Mesenchymal stem cell (in vitro differentiated cells and primary cell): ENCODE measurements at regions not wholly inside any gene's neighbourhood (a gene's known extent, or its start where the extent isn't known, plus 50 kb on each side); places are given as distances from the start of the nearest gene placed in this dataset. TPM values are rescaled to one million over a fixed set of nuclear protein-coding genes. Genes with fewer than 3 reads are reported as not detected.
"Not testable (repeated sequence)": the region's sequence is repeated elsewhere in the genome, so short reads cannot be mapped to it uniquely, and the experiment has no call there.

ENCODE experiments used
- DNase-seq: peaks from one replicate; pipeline ENCODE4 v3.0.0-alpha.2; 2013
- H2AFZ ChIP-seq: one replicate; pipeline ENCODE4 v1.6.1; 2013; ENCODE audit warnings: low read depth, mild to moderate bottlenecking, control low read depth, inconsistent platforms, low read length, moderate library complexity
- H2AK5ac ChIP-seq: 2 replicates; pipeline ENCODE4 v1.6.1; 2013; ENCODE audit warnings: low read length, moderate library complexity, mild to moderate bottlenecking, inconsistent platforms; ENCODE audit not compliant: severe bottlenecking
- H2BK120ac ChIP-seq: one replicate; pipeline ENCODE4 v1.6.1; 2013; ENCODE audit warnings: low read depth, mild to moderate bottlenecking, inconsistent platforms, low read length, moderate library complexity
- H2BK12ac ChIP-seq, 2 experiments: one replicate each; pipeline ENCODE4 v1.6.1; 2013; ENCODE audit warnings: inconsistent platforms in 2 of 2, low read length in 2 of 2, mild to moderate bottlenecking in 2 of 2, moderate library complexity in 2 of 2, control low read depth in 1 of 2
- H2BK15ac ChIP-seq: one replicate; pipeline ENCODE4 v1.6.1; 2013; ENCODE audit warnings: mild to moderate bottlenecking, low read depth, inconsistent platforms; ENCODE audit not compliant: poor library complexity, severe bottlenecking
- H2BK5ac ChIP-seq: 2 replicates; pipeline ENCODE4 v1.6.1; 2013; ENCODE audit warnings: low read depth, mild to moderate bottlenecking, low read length, control low read depth, inconsistent platforms; ENCODE audit not compliant: poor library complexity, severe bottlenecking
- H3K14ac ChIP-seq, 2 experiments: one replicate each; pipeline ENCODE4 v1.6.1; 2013; ENCODE audit warnings: inconsistent platforms in 2 of 2, low read length in 2 of 2, control low read depth in 1 of 2, mild to moderate bottlenecking in 1 of 2, moderate library complexity in 1 of 2
- H3K18ac ChIP-seq, 2 experiments: one replicate each; pipeline ENCODE4 v1.6.1; 2013; ENCODE audit warnings: inconsistent platforms in 2 of 2, low read length in 2 of 2, control low read depth in 1 of 2, low read depth in 1 of 2, mild to moderate bottlenecking in 1 of 2
- H3K23ac ChIP-seq, 2 experiments: one replicate each; pipeline ENCODE4 v1.6.1; 2013; ENCODE audit warnings: inconsistent platforms in 2 of 2, low read length in 2 of 2, mild to moderate bottlenecking in 2 of 2, moderate library complexity in 2 of 2, control low read depth in 1 of 2
- H3K27ac ChIP-seq: 2 replicates; pipeline ENCODE4 v1.5.1; 2013; ENCODE audit warnings: mild to moderate bottlenecking, moderate library complexity, low read length, control low read depth, inconsistent platforms; ENCODE audit not compliant: poor library complexity, severe bottlenecking
- H3K27me3 ChIP-seq, 2 experiments: 2 replicates each; pipeline versions ENCODE4 v1.6.1 to v1.7.0; 2013; ENCODE audit warnings: low read length in 2 of 2, mild to moderate bottlenecking in 2 of 2, moderate library complexity in 2 of 2, control low read depth in 1 of 2, inconsistent platforms in 1 of 2; ENCODE audit not compliant: control insufficient read depth in 1 of 2, insufficient read depth in 1 of 2
- H3K36me3 ChIP-seq, 2 experiments: 2 replicates each; pipeline versions ENCODE4 v1.6.1 to v1.7.0; 2013; ENCODE audit warnings: low read length in 2 of 2, control low read depth in 1 of 2, inconsistent platforms in 1 of 2, low read depth in 1 of 2, mild to moderate bottlenecking in 1 of 2; ENCODE audit not compliant: insufficient read depth in 2 of 2, control insufficient read depth in 1 of 2
- H3K4ac ChIP-seq, 2 experiments: one replicate each; pipeline ENCODE4 v1.6.1; 2013; ENCODE audit warnings: inconsistent platforms in 2 of 2, low read length in 2 of 2, mild to moderate bottlenecking in 2 of 2, moderate library complexity in 2 of 2, control low read depth in 1 of 2, low read depth in 1 of 2
- H3K4me1 ChIP-seq: 2 replicates; pipeline ENCODE4 v1.6.1; 2013; ENCODE audit warnings: low read depth, low read length, control low read depth; ENCODE audit not compliant: control insufficient read depth, insufficient read depth
- H3K4me2 ChIP-seq: 2 replicates; pipeline ENCODE4 v1.6.1; 2013; ENCODE audit warnings: low read length, mild to moderate bottlenecking, inconsistent platforms; ENCODE audit not compliant: poor library complexity, severe bottlenecking
- H3K4me3 ChIP-seq, 2 experiments: 2 replicates each; pipeline versions ENCODE4 v1.5.1 to v1.7.0; 2013; ENCODE audit warnings: low read length in 2 of 2, mild to moderate bottlenecking in 2 of 2, control low read depth in 1 of 2, low read depth in 1 of 2; ENCODE audit not compliant: insufficient read depth in 1 of 2
- H3K79me1 ChIP-seq: replicated peaks from 2 replicates; pipeline ENCODE4 v1.6.1; 2013; ENCODE audit warnings: mild to moderate bottlenecking, control low read depth, low read length, inconsistent platforms; ENCODE audit not compliant: poor library complexity, severe bottlenecking
- H3K9ac ChIP-seq: 2 replicates; pipeline ENCODE4 v1.7.0; 2013; ENCODE audit warnings: mild to moderate bottlenecking, low read length, moderate library complexity
- H3K9me3 ChIP-seq: 2 replicates; pipeline ENCODE4 v1.7.0; 2013; ENCODE audit warnings: mild to moderate bottlenecking, low read length; ENCODE audit not compliant: control insufficient read depth
- H4K8ac ChIP-seq: one replicate; pipeline ENCODE4 v1.6.1; 2013; ENCODE audit warnings: inconsistent platforms, mild to moderate bottlenecking, low read length, moderate library complexity
- H4K91ac ChIP-seq: one replicate; pipeline ENCODE4 v1.6.1; 2013; ENCODE audit warnings: mild to moderate bottlenecking, low read length, inconsistent platforms
- WGBS: methylation state at CpG from one replicate; pipeline ENCODE4 v1.1.7; 2013; ENCODE audit warnings: mixed read lengths; 5-methylcytosine and 5-hydroxymethylcytosine counted together
- small RNA-seq: library from polyadenylated mRNA; stranded (forward); fragments of <200 nt; extraction: miRNeasy Mini kit (QIAGEN cat#:217004); gene quantifications from one replicate; pipeline ENCODE3, GENCODE V24; 2013; ENCODE audit warnings: low read depth

DNA sequence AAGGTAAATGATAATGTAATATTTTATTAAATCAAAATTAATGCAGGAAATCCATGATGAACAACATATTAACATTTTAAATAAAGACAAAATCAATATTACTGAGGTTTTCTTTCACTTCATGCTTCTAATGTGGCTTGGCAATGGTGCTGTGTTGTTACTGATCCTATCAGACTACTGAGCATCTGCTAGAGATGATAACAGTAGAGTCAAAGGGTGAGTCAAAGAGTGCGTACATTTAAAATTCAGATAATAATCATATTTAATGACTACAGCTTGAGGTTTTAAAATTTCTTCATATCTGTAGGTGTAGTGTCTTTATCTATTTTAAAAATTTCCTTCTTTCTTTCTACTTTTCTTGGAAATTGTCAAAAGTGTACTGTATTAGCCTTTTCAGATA lies 1628.1 kb upstream of the DEFB115 start:
- H3K23ac ChIP-seq, H2AFZ ChIP-seq, H2BK15ac ChIP-seq, H3K36me3 ChIP-seq, H2BK12ac ChIP-seq, DNase-seq, H3K4ac ChIP-seq, H3K14ac ChIP-seq, H4K8ac ChIP-seq, H3K4me1 ChIP-seq, H2BK120ac ChIP-seq, H3K4me2 ChIP-seq, H3K18ac ChIP-seq, H4K91ac ChIP-seq, H3K9ac ChIP-seq, H3K4me3 ChIP-seq, H3K27ac ChIP-seq, H3K27me3 ChIP-seq, H3K79me1 ChIP-seq, H2BK5ac ChIP-seq, H3K9me3 ChIP-seq, H2AK5ac ChIP-seq: not testable (repeated sequence)
- no CpG with 5 or more reads among the region's 1 CpG for WGBS

Small RNA genes lying in the stretch of these regions (small RNA-seq; reads per million reads assigned to genes)
- gene RF00002 = 1.7 reads per million
- not detected for gene RF00019
